Hindlimb muscle (tissue), 1 donor: ENCODE measurements at regions not wholly inside any gene's neighbourhood (a gene's known extent, or its start where the extent isn't known, plus 50 kb on each side); places are given as distances from the start of the nearest gene placed in this dataset.

ENCODE experiments used
- DNase-seq: peaks from one replicate; pipeline ENCODE4 v3.0.0-alpha.2; 2013

- DNase-seq = no peak
Measured at GRCh38 chr5:82839881-82840280, 237.3 kb downstream of the TMEM167A start.

- DNase-seq = no peak
Measured at GRCh38 chr5:82835488-82835887, 241.7 kb downstream of the TMEM167A start.

DNA sequence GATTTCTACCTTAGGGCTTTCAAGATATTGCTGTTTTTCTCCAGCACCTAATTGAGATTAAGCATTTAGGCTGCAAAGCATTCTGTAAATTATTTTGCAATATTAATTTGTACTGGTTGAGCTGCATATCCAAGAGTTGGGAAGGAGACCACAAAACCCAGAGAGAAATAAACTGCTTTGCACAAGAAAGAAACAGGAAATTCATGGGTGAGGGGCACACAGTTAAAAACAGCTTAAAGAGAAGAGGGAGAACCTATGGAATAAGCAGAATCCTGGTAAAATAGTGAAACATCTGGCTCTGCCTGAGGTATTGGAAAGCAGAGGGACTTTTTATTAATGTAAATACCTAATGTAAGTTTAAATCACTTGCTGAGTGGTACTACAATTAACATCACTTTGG is 243.0 kb downstream of the TMEM167A start:
- DNase-seq = no peak

- DNase-seq = no peak
Measured at GRCh38 chr5:82833277-82833676, 243.9 kb downstream of the TMEM167A start.

- DNase-seq = no peak
Measured at GRCh38 chr5:82832445-82832844, 244.7 kb downstream of the TMEM167A start.

DNA sequence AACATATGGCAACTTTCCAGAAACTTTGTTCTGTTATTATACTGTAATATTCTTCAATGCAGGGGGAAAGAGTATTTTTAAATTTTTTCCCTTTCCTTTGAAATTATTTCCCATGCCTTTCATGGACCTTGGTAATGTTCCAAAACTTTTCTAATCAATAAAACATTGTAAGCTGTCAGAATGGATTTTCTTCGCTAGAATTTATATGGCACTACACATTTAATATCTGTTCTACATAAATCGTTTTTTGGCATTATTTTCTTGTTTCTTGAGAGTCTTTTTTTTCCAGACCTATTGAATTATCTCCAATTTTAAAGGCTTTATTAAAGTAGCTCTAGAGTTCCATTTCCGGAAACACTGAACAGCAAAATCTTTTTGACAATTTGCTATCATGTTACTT is 249.0 kb downstream of the TMEM167A start:
- DNase-seq = no peak

DNA sequence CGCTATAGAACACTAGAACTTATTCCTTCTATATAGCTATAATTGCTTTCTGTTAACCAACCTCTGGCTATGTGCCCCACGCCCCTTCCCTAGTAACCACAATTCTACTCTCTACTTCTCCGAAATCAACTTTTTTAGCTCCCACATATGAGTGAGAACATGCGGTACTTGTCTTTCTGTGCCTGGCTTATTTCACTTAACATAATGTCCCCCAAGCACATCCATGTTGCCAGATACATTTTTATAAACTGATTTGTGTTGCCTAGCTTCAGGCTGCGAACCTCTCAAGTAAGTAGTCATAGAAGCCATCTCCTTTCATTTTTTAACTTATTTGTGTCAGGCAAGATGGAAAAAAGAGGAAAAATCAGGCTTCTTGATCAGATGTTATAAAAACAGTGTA is 249.5 kb downstream of the TMEM167A start:
- no peak for DNase-seq

GRCh38 chr5:82822634-82822927 is 254.6 kb downstream of the TMEM167A start:
- DNase-seq = no peak

DNA sequence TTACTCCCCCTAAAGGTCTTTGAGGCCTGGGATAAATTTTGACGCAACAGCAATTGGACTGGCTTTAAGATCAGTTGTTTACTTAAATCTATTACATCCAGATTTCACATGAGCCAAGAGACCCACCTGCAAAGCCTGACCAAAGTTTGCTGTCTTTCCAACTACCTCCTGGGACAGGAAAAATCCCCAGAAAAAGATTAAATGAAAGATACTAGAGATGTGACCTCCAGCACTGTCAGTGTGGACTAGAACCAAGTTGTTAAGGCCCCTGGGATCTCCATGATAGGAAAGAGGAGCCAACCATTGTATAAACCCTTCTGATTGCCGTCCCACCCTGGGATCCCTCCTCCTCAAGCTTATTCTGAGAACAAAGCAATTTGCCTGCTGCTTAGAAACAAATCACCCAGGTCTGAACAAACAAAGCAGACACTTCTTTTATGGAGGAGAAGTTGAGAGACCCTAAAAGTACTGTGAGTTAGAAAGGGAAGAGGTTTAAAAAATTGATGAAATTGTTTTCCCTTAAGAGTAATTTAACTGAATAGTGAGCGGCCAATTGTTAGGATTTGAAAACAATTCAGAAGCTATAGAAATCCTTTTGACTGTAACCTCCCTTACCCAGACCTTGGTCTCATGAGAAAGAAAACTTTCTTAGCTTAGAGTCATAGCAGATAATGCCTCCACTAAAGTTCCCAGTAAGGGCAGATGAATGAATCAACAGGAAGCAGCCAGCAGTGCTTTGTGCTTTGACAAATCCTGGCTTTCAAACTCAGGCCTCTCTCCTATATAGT is 255.2 kb downstream of the TMEM167A start:
- no peak for DNase-seq

DNA sequence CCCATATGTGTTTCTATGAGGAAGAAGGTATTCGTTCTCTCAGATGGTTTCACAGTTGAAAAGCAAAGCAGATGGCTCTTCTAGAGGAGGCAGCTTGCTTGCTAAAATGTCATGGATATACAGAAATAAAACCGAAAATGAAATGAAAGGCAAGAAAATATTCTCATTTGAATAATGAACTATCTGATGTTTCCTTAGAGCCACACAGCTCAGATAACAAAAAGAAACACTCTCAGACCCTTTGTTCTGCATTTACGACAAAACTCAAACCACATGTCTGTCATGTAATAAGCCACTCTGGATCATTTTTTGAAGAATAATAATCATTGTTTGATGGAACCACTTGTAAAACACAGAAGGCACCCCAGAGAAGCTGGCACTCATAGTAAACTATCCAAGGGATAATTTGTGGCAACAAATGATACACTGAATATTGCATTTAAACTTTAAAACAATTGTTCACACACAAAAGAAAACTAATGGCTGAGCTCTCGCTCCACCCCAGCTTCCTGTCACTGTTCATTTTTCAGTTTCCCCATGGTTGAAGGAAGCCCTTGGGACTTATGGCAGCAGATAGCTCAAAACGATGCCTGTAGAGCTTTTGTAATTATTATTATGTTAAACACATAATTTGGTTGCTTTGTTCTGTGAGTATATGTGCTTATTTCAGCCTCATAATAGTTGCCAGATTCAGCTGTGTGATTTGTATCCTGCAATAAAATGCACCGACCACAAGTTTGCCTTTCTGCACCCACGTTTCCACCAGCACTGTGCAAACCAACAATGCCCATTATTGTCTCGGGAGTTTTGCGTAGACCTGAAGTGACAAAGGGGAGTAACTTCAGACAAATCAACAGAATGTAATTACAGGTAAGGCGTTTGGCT is 256.0 kb downstream of the TMEM167A start:
- no peak for DNase-seq

DNA sequence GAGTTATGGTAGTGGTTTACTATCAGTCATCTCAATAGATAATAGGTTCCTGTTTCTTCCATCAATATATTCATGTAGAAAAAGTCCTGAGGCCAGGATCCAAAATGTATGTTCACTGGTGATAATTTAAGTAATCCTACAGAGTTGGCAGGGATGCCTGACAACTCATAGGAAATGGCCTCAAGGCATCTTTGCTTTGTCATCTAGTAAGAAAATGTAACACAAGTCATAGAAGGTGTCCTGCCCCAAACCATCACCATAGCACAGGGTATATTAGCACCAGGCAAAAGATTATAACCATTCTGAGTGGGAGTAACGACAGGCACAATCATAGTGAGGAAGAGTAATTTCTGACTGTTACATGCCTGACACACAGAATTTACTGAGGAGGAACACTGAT is 257.0 kb downstream of the TMEM167A start:
- DNase-seq = no peak

GRCh38 chr5:82817897-82818676 is 259.1 kb downstream of the TMEM167A start:
- DNase-seq = no peak

DNA sequence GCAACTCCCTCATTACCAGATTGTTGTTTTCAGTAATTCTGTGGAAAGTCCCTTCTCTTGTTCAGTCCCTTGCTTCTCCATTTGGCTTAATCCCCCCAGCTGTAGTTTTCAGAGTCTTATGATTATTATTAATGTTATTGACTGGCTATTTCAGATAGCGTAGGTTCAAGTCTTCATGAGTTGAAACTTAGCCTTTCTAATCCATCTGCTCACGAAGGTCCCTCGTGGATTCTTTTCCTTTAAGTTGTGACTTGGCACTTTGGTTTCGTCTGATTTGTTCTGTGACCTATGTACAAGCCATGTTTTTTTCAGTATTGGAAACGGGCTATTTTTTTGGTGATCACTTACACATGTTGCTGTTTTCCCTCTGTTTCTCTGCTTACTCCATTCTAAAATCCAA is 260.3 kb downstream of the TMEM167A start:
- no peak for DNase-seq

DNA sequence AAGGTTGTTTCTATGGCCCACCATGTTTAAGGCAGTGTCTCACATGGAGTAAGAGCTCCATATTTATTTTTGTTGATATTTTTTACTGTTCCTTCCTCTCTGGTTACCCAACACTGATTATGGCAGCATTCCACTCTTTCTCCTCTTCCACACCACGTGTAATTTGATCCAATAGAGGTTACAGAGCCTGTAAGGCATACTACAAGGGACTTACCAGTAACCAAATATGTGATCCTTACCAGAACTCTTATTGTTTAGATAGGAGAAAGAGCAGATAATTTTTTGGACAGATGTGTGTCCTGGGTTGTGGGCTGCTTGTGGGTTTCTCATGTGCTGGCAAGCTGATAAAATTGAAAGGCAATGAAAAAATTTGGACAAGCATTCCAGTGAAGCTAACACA is 261.3 kb downstream of the TMEM167A start:
- DNase-seq = no peak

- no peak for DNase-seq
Measured at GRCh38 chr5:82813861-82814260, 263.3 kb downstream of the TMEM167A start.

GRCh38 chr5:82812575-82812974 is 264.6 kb downstream of the TMEM167A start:
- DNase-seq = no peak

DNA sequence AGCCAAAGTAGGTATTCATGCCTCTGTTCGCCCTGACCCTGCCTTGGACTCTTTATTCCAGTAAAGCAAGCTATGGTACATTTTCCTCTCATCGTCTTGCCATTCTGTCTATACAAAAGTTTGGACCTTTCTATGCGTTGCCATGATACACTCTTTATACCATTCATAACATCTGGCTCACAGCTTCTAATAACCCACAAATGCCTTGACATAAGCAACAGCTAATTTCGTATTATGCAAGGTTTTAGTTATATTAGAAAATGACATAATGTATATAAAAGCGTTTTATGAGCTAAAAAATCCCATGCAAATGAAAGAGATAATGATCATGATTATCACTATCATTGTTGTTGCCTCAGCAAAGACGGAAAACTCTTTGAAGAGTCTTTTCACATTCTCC is 265.7 kb downstream of the TMEM167A start:
- no peak for DNase-seq

DNA sequence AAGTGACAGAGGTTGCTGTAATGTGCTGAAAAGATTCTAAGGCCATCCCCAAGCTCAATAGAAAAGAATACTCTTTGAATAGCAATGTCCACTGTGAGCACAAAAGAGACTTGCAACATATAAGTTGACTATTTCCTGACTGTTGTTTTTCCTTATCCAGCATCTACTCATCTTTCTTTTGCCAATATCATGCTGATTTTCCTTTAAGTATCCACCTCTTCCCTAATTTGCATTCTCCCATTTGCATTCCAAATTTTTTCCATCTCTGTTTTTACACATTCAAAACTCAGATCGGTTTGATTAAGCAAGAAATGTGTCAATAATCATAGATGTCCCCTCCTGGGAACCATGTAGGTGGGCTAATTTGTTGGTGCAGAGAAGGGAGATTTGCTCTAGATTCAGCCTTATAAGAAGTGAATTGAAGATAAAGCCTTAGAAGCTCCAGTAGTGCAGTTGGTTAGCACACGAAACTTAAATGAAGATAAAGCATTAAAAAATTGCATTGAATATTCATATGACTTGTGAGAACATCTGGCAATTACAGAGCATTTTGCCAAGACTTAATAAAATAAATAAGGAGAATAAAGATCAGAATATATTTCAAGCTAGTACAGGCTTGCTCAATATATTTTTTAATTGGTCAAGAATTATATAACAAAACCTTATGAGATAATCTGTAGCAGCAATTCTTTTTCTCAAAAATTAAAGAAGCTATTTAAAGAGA is 267.6 kb downstream of the TMEM167A start:
- DNase-seq = no peak

- DNase-seq = no peak
Measured at GRCh38 chr5:82808960-82809359, 268.2 kb downstream of the TMEM167A start.

- DNase-seq = no peak
Measured at GRCh38 chr5:82807021-82807420, 270.2 kb downstream of the TMEM167A start.

- no peak for DNase-seq
Measured at GRCh38 chr5:82806513-82806912, 270.7 kb downstream of the TMEM167A start.

GRCh38 chr5:82804155-82804690 is 273.0 kb downstream of the TMEM167A start:
- no peak for DNase-seq
